22Rv1 (cell line): ENCODE measurements at regions not wholly inside any gene's neighbourhood (a gene's known extent, or its start where the extent isn't known, plus 50 kb on each side); places are given as distances from the start of the nearest gene placed in this dataset.

Experiments used
- CTCF ChIP-seq: fragments of 450-650 bp; IDR thresholded peaks from 2 replicates; pipeline ENCODE4 v1.5.1; 2017; ENCODE audit warnings: mild to moderate bottlenecking
- ZFX ChIP-seq: fragments of 450-650 bp; IDR thresholded peaks from 2 replicates; pipeline ENCODE4 v1.6.1; 2017; ENCODE audit warnings: antibody characterized with exemption, borderline replicate concordance

- TF ChIP-seq CTCF (no peak), ZFX (no peak)
These were observed 78.9 kb upstream of the ADRB2 start for GRCh38 chr5:148747536-148747906.
